ENCODE measurements at regions not wholly inside any gene's neighbourhood (a gene's known extent, or its start where the extent isn't known, plus 50 kb on each side); places are given as distances from the start of the nearest gene placed in this dataset.

- DNase-seq (ENCODE audit: low read depth, low spot score): no peak
Observed at GRCh38 chr14:95413289-95414215, 93.8 kb upstream of the CLMN start.

- no peak for DNase-seq (ENCODE audit: low read depth, low spot score)
Observed at GRCh38 chr14:95410838-95411237, 91.1 kb upstream of the CLMN start.

GRCh38 chr14:95409477-95410272 is 90.0 kb upstream of the CLMN start:
- no peak for DNase-seq (ENCODE audit: low read depth, low spot score)

GRCh38 chr14:95408731-95409476 is 89.2 kb upstream of the CLMN start:
- DNase-seq (ENCODE audit: low read depth, low spot score): no peak

GRCh38 chr14:95407354-95407753 is 87.6 kb upstream of the CLMN start:
- DNase-seq (ENCODE audit: low read depth, low spot score): no peak

- no peak for DNase-seq (ENCODE audit: low read depth, low spot score)
Observed at GRCh38 chr14:95406756-95407277, 87.1 kb upstream of the CLMN start.

- no peak for DNase-seq (ENCODE audit: low read depth, low spot score)
Observed at GRCh38 chr14:95404583-95404982, 84.9 kb upstream of the CLMN start.

GRCh38 chr14:95402578-95402977 is 82.9 kb upstream of the CLMN start:
- DNase-seq (ENCODE audit: low read depth, low spot score): no peak

GRCh38 chr14:95402176-95402575 is 82.5 kb upstream of the CLMN start:
- DNase-seq (ENCODE audit: low read depth, low spot score): no peak

GRCh38 chr14:95398630-95399547 is 79.2 kb upstream of the CLMN start:
- no peak for DNase-seq (ENCODE audit: low read depth, low spot score)

- no peak for DNase-seq (ENCODE audit: low read depth, low spot score)
Observed at GRCh38 chr14:95397325-95397724, 77.6 kb upstream of the CLMN start.

- no peak for DNase-seq (ENCODE audit: low read depth, low spot score)
Observed at GRCh38 chr14:95396221-95396620, 76.5 kb upstream of the CLMN start.

- no peak for DNase-seq (ENCODE audit: low read depth, low spot score)
Observed at GRCh38 chr14:95395098-95395737, 75.5 kb upstream of the CLMN start.

- DNase-seq (ENCODE audit: low read depth, low spot score): no peak
Observed at GRCh38 chr14:95394297-95395097, 74.8 kb upstream of the CLMN start.

- DNase-seq (ENCODE audit: low read depth, low spot score): no peak
Observed at GRCh38 chr14:95392841-95393240, 73.1 kb upstream of the CLMN start.

- no peak for DNase-seq (ENCODE audit: low read depth, low spot score)
Observed at GRCh38 chr14:95391331-95391730, 71.6 kb upstream of the CLMN start.

GRCh38 chr14:95389471-95390011 is 69.8 kb upstream of the CLMN start:
- DNase-seq (ENCODE audit: low read depth, low spot score): no peak

- no peak for DNase-seq (ENCODE audit: low read depth, low spot score)
Observed at GRCh38 chr14:95388699-95389098, 69.0 kb upstream of the CLMN start.

GRCh38 chr14:95387826-95388445 is 68.2 kb upstream of the CLMN start:
- no peak for DNase-seq (ENCODE audit: low read depth, low spot score)
